NT2/D1 (cell line): ENCODE measurements at regions not wholly inside any gene's neighbourhood (a gene's known extent, or its start where the extent isn't known, plus 50 kb on each side); places are given as distances from the start of the nearest gene placed in this dataset.

Experiments used
- DNase-seq: peaks from one replicate; pipeline ENCODE4 v3.0.0-alpha.2; 2011; ENCODE audit warnings: low read depth, low spot score
- H3K27me3 ChIP-seq: 2 replicates; pipeline ENCODE4 v1.6.0; 2011; ENCODE audit warnings: mild to moderate bottlenecking; ENCODE audit not compliant: insufficient read length, insufficient read depth
- H3K36me3 ChIP-seq: 2 replicates; pipeline ENCODE4 v1.6.1; 2011; ENCODE audit warnings: mild to moderate bottlenecking, low read length, mixed read lengths; ENCODE audit not compliant: insufficient read depth, insufficient read length
- H3K4me1 ChIP-seq: 2 replicates; pipeline ENCODE4 v1.5.1; 2011; ENCODE audit not compliant: insufficient read depth, insufficient read length
- H3K4me3 ChIP-seq: 2 replicates; pipeline ENCODE4 v1.5.1; 2011; ENCODE audit warnings: low read depth; ENCODE audit not compliant: insufficient read length
- H3K9ac ChIP-seq: 2 replicates; pipeline ENCODE4 v1.6.0; 2011; ENCODE audit warnings: low read depth; ENCODE audit not compliant: insufficient read length
- H3K9me3 ChIP-seq: 2 replicates; pipeline ENCODE4 v1.5.1; 2011; ENCODE audit warnings: mild to moderate bottlenecking, low read length; ENCODE audit not compliant: insufficient read depth
- SUZ12 ChIP-seq: IDR thresholded peaks from 2 replicates; pipeline ENCODE4 v1.6.1; 2011; ENCODE audit not compliant: insufficient read length, insufficient read depth; ENCODE audit errors: extremely low read depth
- YY1 ChIP-seq: IDR thresholded peaks from 2 replicates; pipeline ENCODE4 v1.6.1; 2011; ENCODE audit not compliant: insufficient read length, insufficient read depth
- ZNF274 ChIP-seq: IDR thresholded peaks from 2 replicates; pipeline ENCODE4 v1.6.1; 2011; ENCODE audit warnings: mild to moderate bottlenecking, low read depth, low read length

- H3K4me3 ChIP-seq: no peak overlapping the region
- H3K9ac ChIP-seq: no peak overlapping the region
- H3K27me3 ChIP-seq: no peaks in the 10 kb centered on the region
- no peaks in the 10 kb centered on the region for H3K36me3 ChIP-seq
- no peak for TF ChIP-seq YY1
- no peak for TF ChIP-seq ZNF274
- no peak for TF ChIP-seq SUZ12
- H3K9me3 ChIP-seq: no peaks in the 10 kb centered on the region
- H3K4me1 ChIP-seq: no peaks in the 10 kb centered on the region
- DNase-seq: no peak
These were observed 769.4 kb upstream of the USP15 start for GRCh38 chr12:61490526-61491498.

DNA sequence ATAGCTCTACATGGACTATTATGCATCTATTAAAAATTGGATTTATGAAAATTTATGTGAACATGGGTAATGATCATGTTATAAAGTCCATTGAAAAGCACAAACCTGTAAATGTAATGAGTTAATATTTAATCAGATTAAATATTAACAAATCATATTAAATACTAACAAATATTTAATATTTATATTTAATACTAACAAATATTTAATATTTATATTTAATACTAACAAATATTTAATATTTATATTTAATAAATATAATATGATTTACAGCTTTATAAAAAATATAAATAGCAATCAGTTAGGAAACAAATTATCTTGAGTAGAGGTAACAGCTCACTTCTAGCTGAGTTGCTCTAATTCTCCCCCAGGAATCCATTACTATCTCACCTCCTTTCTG is 758.0 kb upstream of the USP15 start:
- no peaks in the 10 kb centered on the region for H3K27me3 ChIP-seq
- no peak for TF ChIP-seq YY1
- TF ChIP-seq SUZ12: no peak
- no peak for TF ChIP-seq ZNF274
- no peaks in the 10 kb centered on the region for H3K36me3 ChIP-seq
- no peak overlapping the region for H3K9ac ChIP-seq
- no peak for DNase-seq
- no peak overlapping the region for H3K4me3 ChIP-seq
- H3K9me3 ChIP-seq: peaks cover 14% of the 10 kb centered on the region; the same call in 1 of the 2 replicates
- H3K4me1 ChIP-seq: peaks cover 2% of the 10 kb centered on the region

DNA sequence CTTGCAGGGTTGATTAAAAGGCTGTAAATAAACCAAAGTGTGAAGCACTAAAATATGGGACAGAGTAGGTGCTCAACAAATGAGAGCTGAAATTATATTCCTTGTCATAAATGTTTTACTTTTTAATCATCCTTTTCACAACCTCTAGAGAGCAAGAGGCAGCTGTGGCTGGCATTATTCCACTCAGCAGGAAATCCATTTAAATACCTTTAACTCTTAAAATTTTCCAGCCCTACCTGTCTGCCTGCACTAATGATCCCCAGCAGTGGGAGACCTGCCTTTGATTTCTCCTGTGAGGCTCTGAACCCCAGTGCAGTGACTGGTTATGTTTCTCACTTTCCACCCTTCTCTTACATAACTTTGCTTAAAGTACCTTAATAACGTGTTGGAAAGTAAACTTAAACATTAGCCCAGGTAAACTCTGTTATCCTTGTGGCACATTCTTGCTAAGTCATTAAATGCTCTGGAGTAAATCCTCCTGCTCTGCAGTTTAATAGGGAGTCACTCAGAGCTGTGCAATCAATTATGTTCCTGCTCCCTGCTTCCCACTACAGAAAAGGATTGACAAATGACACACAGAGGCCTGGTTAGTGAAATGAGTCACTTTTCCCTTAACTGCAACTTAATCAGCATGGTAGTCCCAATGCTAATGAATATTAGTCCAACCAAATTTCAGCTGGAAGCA is 755.7 kb upstream of the USP15 start:
- Histone ChIP-seq H3K36me3 (no peaks in the 10 kb centered on the region), H3K27me3 (no peaks in the 10 kb centered on the region), H3K9me3 (peaks cover 14% of the 10 kb centered on the region; the same call in 1 of the 2 replicates), H3K4me3 (no peak overlapping the region), H3K9ac (no peak overlapping the region), H3K4me1 (peaks cover 2% of the 10 kb centered on the region)
- DNase-seq: no peak
- no peak for TF ChIP-seq YY1
- no peak for TF ChIP-seq ZNF274
- TF ChIP-seq SUZ12: no peak

DNA sequence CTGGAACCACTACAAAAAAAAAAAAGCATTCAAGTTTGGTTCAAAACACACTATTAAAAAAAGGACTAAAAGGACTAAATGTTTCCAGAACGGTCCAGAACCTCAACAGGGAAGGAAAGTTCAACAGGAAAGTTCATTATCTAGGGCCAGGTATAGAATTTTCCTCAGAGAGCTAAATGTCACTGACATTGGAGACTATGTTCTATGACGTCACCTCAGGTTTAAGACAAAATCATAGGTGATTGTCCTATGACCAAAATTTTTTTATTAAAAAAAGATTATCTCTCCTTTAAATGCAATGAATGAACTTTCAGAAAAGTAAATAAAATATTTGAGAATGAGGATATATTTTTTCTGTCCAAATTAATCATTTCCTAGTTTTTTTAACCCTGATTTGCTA is 746.7 kb upstream of the USP15 start:
- H3K27me3 ChIP-seq: no peaks in the 10 kb centered on the region
- no peaks in the 10 kb centered on the region for H3K4me1 ChIP-seq
- DNase-seq: no peak
- no peak overlapping the region for H3K9ac ChIP-seq
- TF ChIP-seq YY1 (no peak), SUZ12 (no peak), ZNF274 (no peak)
- H3K4me3 ChIP-seq: no peak overlapping the region
- H3K9me3 ChIP-seq: no peaks in the 10 kb centered on the region
- H3K36me3 ChIP-seq: no peaks in the 10 kb centered on the region

GRCh38 chr12:61514016-61514415 is 746.2 kb upstream of the USP15 start:
- H3K27me3 ChIP-seq: no peaks in the 10 kb centered on the region
- H3K4me3 ChIP-seq: no peak overlapping the region
- TF ChIP-seq YY1: no peak
- no peak for TF ChIP-seq ZNF274
- TF ChIP-seq SUZ12: no peak
- no peaks in the 10 kb centered on the region for H3K36me3 ChIP-seq
- no peaks in the 10 kb centered on the region for H3K4me1 ChIP-seq
- no peak overlapping the region for H3K9ac ChIP-seq
- DNase-seq: no peak
- H3K9me3 ChIP-seq: no peaks in the 10 kb centered on the region

GRCh38 chr12:61521258-61521657 is 738.9 kb upstream of the USP15 start:
- Histone ChIP-seq H3K9ac (no peak overlapping the region), H3K36me3 (no peaks in the 10 kb centered on the region), H3K4me3 (no peak overlapping the region), H3K4me1 (no peaks in the 10 kb centered on the region), H3K27me3 (no peaks in the 10 kb centered on the region), H3K9me3 (no peaks in the 10 kb centered on the region)
- TF ChIP-seq ZNF274 (no peak), YY1 (no peak), SUZ12 (no peak)
- peak; percentile 54 for DNase-seq
